Kidney tubule cell (primary cell): ENCODE measurements at regions not wholly inside any gene's neighbourhood (a gene's known extent, or its start where the extent isn't known, plus 50 kb on each side); places are given as distances from the start of the nearest gene placed in this dataset.
"Not testable (repeated sequence)": the region's sequence is repeated elsewhere in the genome, so short reads cannot be mapped to it uniquely, and the experiment has no call there.

Experiments
- DNase-seq: peaks from one replicate; pipeline ENCODE4 v3.0.0-alpha.2; 2018; ENCODE audit warnings: low spot score

DNA sequence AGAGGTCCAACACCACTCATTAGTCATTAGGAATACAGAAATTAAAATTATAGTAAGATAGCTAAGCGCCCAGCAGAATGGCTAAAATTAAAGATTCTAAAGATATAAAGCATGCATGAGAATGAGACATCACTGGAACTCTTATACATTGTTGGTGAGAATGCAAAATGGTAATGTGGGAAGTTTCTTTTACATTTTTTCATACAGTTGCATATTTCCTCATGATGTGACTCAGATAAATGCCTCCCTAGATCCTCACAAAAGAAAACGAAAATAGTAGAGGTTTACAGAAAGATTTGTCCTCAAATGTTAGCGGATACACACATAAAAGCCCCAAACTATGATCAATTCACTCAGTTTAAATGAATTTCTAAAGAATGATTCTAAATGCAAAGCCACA, 633.7 kb upstream of the GJE1 start:
- DNase-seq, result no peak

DNA sequence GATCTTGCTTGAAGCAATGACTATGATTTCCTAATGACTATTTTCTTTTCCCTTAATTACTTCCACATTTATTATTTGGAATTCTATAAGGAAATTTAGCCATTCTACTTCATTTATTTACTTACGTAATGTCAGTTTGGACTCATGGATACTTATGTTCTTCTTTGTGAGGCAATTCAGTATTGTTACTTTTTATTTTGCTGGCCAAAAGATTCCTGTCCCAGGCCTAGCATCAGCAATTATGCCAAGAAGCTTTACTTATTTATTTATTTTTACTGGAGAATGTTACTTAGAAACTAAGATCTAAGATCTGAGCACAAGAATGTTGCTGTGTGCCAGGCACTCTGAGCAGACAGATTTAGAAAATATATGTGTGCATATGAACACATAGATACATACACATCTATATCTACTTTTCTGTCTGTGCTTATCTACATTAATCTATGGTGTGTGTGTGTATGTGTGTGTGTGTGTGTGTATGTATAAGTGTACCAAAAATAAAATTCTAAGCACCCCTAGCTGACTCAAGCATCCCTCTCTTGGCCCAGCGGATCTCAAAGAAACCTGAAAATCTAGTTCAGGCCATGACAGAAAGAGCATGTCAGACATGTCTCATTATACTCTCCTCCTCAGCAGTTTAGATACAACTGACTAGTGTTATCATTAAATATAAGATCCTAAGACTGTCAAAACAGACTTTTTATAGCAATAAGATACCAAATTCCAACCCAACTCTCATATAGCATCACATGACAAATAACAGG, 640.0 kb upstream of the GJE1 start:
- no peak for DNase-seq

DNA sequence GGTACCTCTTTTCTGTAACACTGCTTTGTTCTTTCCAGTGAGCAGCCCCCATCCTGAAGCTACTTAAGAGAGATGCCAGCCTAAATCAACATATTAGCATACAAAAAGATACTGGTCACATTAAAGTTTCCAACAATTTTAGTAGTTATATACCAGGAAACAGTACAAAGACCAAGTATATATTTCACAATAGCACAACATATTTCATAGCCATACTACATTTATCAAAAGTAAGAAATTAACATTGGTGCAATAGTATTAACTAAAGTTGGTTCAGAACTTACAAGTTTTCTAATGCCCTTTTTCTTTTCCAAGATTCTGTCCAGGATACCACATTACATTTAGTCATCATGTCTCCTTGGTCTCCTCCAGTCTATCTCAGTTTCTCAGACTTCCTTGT, 641.0 kb upstream of the GJE1 start:
- no peak for DNase-seq

DNA sequence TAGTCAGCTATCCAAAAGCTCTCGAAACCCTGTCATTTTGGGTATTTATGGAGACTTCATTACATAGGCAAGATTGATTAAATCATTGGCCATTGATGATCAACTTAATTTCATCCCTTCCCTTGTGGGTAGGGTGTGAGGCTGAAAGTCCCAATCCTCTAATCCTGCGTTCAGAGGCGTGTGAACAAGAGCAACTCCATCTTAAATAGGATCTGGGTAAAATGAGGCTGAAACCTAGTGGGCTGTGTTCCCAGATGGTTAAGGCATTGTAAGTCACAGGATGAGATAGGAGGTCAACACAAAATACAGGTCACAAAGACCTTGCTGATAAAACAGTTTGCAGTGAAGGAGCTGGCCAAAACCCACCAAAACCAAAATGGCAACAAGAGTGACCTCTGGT, 641.7 kb upstream of the GJE1 start:
- no peak for DNase-seq

DNA sequence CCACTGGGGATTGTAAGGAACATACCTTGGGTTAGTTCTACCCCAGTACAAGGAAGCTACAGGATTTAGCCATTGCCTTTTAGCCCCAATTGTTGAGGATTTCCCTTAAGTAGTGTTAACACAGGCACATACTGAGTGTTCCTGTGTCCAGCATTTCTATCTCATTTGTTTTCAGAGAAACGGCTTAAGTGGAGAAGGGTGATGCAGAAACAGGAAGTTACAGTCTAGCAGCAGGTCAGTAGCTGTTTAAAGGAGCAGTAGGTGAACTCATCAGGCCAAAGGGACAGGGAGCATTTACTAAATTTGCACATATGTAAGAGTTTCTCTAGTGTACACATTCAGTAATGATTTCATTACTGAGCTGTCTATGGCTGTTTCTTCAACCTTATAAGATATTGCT, 644.2 kb upstream of the GJE1 start:
- DNase-seq, result peak; percentile 46

DNA sequence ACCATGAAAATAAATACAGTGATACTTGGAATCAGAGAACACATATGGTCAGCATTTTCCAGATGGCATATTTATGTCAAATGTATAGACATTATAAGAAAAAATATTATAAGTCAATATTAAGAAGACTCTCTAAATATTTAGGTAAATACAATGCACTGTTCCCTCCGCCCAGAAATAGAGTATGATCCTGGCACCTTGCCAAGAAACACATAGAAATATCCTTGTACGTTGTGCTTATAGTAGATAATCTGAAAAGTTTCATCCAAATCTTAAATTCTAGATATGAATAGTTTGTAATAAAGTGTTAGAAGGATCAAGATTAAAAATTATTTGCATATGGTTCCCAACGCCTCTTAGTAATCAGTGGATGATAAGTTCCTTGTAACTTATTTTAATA, 645.8 kb upstream of the GJE1 start:
- DNase-seq, result no peak

DNA sequence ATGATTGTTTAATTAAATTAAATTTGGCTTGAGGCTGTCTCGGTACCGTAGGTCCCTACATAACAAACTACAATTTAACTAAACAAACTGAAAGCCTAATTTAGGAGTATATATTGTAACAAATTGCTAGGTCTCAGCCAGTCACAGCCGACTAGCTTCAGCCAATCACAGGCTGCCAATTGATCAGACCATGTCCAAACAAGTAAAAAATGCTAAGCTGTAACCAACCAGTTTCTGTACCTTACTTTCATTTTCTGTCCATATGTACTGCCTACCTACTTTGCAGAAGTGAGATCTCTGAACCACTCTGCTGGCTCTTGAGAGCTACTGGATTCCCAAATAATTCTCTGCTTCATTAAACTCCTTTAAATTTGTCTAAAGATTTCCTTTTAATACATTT, 648.0 kb upstream of the GJE1 start:
- DNase-seq, result peak; percentile 33

DNA sequence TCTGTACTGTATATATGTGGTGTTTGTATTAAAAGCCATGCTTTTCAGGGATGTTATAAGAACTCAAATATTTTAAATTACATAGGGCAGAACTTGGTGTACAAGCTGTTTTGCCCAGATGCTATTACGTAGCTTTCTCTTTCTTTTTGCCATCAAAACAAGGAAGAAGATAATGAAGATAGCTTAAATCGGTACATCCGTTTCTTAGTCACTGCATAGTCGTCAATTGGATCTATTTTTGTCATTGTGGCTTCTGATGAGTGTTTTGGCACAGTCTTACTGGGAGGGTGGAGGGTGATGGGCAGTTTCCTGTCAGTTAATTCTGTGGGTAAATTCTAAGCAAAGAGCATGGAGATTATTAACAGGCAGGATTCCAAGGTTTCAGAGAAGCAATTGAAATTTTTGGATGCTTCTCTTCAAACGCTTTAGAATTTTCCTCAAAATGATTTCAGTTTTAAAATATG, 649.1 kb upstream of the GJE1 start:
- DNase-seq, result peak; percentile 94

DNA sequence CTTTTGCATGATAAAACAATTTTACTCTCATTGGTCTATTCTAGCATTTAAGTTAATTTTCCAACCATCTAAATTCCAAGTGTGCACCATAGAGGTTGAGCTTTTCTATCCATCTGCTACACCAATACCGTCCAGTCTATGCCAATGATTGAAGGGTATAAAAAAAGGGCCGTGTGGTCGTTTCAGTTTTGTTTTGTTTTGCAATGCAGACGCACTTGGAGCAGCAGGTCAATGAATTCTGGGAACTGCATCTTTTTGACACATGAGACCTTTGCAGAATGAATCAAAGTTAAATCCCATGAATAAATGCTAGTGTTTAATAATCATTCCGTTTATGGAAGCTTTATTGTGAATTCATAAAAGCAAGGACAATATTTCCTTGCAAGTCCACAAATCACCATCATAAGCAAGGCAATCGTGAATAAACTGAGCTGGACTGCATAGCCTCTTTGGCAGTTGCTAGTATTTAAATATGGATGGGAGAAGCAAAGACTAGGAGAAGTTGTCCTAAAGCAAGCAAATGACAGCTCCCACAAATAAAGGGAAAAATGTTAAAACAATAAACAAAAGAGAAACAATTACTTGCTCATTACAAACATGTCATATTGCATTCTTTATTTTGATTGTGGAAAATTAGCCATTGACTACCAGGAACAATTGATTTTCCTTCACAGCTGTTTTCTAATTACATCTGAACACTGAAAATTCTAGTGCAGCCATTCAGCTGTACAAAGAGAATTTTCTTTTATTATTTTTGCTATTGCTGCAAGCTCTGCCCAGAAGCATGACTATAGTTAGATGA, 649.7 kb upstream of the GJE1 start:
- DNase-seq, result no peak

DNA sequence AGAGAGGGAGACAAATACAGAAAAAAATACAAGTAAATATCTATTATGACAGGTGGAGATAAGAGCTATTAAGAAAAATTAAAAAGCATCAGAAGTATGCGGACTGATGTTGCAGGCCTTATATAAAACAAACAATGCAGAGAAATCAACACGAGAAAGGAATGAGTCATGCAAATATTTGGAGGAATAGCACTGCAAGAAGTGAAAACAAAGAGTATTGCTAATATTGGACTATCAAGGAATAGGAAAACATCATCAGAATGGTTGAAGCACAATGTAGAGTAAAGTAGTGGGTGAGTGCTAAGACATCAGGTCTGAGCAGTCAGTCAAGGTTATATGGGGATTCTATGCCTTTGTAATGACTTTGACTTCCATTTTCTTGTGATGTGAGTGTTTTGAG, 657.5 kb upstream of the GJE1 start:
- no peak for DNase-seq

DNA sequence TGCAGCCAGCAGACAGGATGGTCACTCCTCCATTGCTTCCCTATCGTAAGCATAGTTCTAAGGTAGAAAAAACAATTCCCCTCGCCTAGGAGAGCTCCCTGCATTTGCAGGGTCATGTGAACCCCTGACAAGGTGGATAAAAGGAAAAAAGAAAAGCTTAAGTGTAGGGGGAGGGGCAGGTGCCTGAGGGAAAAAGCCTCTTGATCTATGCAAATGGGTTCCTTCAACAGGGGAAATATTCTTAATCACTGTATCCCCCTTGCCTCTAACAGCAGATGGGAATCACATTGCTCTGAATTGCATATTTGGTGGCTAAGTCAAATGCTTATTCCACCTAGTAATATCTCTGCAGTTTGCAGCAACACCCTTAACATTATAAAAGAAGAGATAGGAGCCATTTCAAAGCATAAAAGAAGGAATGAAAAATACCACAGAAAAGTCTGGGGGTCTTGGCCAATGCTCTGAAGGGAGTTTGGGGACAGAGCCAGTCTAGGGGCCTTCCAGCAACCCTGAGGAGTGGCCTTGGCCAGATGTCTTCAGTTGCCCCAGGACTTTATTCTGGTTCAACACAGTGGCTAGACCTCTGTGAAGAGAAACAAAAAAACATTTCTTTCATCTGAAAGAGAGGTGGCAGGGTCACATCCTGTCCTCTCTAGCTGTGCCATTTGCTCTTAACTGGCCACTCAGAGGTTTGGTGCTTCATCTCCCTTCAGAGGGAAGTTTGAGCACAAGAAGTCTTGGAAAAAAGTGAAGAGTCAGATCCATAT, 660.4 kb upstream of the GJE1 start:
- DNase-seq, result no peak

DNA sequence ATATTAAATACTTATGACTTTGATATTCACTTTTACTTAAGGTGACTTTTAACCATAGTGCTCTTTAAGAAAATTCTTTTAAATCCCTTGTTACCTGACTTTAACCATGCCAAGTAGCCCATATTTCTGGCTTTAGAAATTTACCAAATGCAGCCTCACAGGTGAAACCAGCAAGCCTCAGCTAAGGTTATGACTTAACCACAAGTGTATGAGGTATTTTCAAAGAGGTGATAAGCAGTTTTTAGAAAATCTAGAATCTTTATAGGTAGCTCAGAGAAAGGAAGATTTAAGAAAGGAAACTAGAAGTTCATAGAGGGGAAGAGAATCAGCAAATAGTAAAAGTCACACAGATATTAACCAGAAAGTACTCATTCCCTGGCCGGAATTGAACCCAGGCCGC, 661.9 kb upstream of the GJE1 start:
- DNase-seq, result no peak

DNA sequence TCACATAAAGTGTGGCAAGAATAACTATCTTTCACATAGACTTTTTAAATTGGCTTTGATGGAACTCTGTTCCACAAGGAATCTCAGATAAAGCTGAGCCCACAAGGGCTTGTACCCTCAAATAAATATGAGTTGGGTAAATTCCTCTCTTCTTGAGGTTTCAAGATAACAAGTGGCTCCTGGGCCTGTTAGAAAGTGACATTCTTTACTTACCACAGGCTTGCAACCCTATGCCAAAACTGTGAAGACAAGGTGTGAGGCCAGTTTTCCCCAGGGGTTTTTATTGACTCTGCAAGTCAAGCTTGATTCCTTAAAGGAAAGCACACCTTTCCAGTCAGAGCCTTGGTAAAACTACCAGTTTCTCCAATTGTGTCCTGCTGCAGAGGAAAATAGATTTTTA, 664.8 kb upstream of the GJE1 start:
- DNase-seq, result peak; percentile 33

DNA sequence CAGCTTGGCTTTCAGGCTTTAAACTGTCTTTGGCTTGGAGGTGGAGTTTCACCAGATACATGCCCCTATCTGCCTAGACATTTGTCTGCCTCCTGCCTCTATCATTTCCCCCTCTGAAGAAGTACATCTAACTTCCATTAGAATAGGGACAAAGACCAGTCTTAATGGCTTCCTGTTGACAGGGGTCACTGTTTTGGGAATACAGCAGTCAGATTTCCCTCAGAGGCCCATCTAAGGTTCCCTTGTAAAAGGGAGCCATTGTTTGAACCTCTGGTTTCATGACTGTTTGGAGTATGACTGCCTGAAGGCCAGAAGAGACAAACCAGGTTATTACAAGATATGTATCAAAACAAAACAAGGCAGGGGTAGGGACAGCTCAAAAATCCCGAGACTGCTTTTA, 665.7 kb upstream of the GJE1 start:
- no peak for DNase-seq

DNA sequence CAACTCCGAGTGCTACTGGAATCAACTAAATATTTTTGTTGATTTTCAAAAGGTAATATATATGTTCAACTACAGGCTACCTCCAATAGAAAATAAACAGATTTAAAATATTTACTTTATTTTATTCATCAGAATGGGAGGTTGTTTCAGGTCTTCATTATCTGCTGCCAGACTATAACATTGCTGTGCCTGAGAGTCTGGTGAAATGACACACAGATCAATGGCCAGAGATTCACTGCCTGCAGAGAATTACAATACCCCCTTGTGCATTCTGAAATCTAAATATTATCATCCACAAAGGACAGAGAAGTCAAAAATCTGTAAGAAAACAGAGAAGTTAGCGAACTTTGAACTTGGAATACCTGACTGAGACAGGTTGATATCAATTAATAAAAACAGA, 667.8 kb upstream of the GJE1 start:
- DNase-seq, result no peak

DNA sequence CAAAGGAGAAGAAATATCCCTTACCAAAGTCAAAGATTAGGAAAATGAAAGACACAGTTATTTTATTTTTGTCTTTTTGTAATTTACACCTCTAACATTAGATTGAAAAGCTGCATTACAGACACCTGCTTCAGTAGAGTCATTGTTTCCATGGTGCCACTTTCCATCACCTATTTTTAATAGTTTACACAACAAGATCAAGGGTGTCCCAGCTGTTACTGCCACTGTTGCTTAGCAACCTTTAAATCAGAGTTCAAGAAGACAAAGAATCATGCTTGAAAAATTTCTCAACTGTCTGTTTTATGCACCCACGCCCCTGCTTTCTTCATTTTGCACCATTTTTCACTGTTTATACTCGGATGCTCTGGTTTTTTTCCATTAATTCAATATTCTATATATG, 668.2 kb upstream of the GJE1 start:
- DNase-seq, result peak; percentile 81

DNA sequence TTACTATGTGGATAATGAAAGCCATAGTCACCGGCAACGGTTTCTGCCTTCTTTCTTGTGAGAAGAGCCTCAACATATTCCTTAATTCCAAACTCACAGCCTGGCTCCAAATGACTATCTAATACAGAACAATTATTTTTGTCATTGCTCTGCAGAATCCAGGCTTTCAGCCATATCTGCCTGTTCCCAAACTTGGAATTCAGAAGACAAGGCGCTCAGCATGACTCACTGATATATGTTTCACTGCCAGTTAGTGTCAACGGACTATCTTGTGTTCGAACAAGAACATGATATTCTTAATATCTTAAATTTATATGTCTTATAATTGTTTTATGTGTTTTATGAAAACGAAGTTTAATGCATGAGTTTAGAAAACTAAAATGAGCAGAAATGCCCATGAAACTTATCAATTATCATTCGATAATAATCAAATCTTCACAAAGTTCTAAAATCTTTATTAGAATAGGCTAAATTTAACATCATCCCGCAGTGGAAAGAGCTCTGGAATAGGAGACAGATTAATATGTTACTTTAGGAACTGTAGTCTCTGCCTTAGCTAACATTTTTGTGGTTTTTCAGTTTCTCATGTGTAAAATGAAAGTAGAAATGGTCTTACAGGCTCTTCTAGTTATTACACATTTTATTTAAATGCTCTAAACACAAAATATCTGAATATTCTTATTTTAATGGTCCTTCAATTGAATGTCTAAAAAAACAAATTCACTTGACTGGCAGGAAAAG, 669.3 kb upstream of the GJE1 start:
- DNase-seq, result peak; percentile 65

DNA sequence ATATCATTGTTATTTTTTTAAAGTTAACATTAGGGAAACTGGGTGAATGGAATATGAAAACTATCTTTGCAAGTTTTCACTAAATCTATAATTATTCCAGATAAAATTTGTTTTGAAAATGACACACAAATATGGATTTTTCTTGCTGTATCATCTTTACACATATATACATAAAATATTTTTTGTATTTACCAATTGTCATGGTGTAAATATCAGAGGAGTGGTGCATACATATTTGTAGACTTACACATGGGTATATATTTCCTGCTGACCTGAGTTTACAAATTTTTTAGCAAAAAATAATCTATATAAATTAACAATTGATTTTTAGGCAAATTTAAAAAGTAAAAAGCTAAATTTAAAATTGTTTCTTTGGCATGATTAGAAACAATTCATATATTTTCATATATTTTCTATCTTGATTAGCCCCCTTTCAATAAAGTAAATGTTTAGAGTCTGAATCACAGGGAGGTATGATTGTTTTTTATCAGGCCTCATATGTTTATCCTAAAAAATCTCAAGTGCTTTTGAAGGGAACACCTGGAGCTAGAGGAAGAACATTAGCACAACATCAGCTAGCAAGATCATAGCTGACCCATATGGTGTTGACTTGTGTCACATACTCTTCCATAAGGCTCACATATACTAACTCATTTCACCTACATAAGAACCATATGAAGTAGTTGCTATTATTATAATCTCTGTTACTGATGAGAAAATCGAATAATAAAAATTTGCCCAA, 671.8 kb upstream of the GJE1 start:
- no peak for DNase-seq

DNA sequence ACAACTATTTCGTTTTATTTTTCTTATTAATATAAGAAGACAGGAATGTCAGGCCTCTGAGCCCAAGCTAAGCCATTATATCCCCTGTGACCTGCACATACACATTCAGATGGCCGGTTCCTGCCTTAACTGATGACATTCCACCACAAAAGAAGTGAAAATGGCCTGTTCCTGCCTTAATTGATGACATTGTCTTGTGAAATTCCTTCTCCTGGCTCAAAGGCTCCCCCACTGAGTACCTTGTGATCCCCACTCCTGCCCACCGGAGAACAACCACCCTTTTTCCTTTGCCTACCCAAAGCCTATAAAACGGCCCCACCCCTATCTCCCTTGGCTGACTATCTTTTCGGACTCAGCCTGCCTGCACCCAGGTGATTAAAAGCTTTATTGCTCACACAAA, 672.5 kb upstream of the GJE1 start:
- DNase-seq, result not testable (repeated sequence)

DNA sequence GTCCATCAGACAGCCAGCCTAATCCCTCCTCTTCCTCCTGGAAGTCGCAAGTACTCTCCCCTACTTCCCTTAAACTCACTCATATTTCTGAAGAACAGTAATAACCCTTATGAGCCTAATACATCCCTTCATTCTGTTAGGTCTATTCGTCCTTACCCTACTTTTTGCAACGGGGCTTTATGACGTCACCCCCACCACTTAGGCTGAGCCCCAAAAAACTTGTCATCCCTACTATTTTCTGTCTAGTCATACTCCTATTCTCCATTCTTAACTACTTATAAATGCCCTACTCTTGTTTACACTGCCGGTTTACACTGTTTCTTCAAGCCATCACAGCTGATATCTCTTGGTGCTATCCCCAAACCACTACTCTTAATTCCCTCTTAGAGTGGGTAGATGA, 674.7 kb upstream of the GJE1 start:
- not testable (repeated sequence) for DNase-seq

DNA sequence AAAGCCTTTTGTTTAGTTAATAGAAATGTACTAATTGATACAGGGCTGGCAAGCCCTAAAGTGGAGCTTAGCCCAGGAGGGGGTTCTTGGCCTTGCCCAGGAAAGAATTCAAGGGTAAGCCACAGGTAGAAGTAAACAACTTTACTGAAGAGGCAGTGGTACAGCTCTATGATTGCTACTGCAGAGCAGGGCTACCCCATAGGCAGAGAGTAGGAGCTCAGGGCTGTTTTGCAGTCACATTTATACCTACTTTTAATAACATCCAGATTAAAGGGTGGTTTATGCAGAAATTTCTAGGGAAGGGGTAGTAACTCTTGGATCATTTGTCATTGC, 680.4 kb upstream of the GJE1 start:
- DNase-seq, result no peak
